GM12878 (cell line): ENCODE measurements at regions not wholly inside any gene's neighbourhood (a gene's known extent, or its start where the extent isn't known, plus 50 kb on each side); places are given as distances from the start of the nearest gene placed in this dataset.

Experiments
- ATAC-seq: fragments of 200-7000 bp; cut with Tn5 transposase; 3 replicates; pipeline ENCODE4 v1.9.1; 2020; ENCODE audit warnings: mild to moderate bottlenecking, moderate library complexity
- BruUV-seq: library from RNA; stranded (reverse); fragments of 400-500 nt; replicated peaks from 2 replicates; lab custom pipeline; 2021; lab: Mats Ljungman, UMichigan
- CTCF ChIA-PET: fragments of 300-600 bp; sonication (Branson Sonifier 250); formaldehyde crosslinking; extraction: SDS; loops from one replicate; lab custom pipeline; 2021; ENCODE audit warnings: inconsistent platforms; lab: Yijun Ruan, JAX
- POLR2A ChIA-PET: fragments of 350-600 bp; formaldehyde crosslinking; extraction: SDS; loops from one replicate; lab custom pipeline; 2021; ENCODE audit warnings: inconsistent platforms; lab: Charles Lee
- RAD21 ChIA-PET: fragments of 300-600 bp; sonication (Branson Sonifier 250); formaldehyde crosslinking; loops from one replicate; lab custom pipeline; 2023; ENCODE audit warnings: antibody characterized with exemption; ENCODE audit not compliant: unreplicated experiment; lab: Charles Lee
- SMC1A ChIA-PET: fragments of 300-600 bp; sonication (Branson Sonifier 250); formaldehyde crosslinking; loops from one replicate; lab custom pipeline; 2023; ENCODE audit not compliant: unreplicated experiment, uncharacterized antibody; lab: Charles Lee
- DNase-seq: peaks from one replicate; pipeline ENCODE4 v3.0.0-alpha.2; 2011; ENCODE audit warnings: low read depth, low spot score
- FAIRE-seq: peaks from 3 replicates; lab custom pipeline; 2011; peaks lifted over from hg19 to GRCh38; lab: Jason Lieb, UNC
- H2AFZ ChIP-seq: 2 replicates; pipeline ENCODE4 v1.6.0; 2011; ENCODE audit warnings: low read depth, low read length, control low read depth; ENCODE audit not compliant: control insufficient read depth
- H3K27ac ChIP-seq: 2 replicates; pipeline ENCODE4 v1.5.1; 2011; ENCODE audit warnings: control low read depth; ENCODE audit not compliant: control insufficient read depth, insufficient read depth
- H3K27me3 ChIP-seq, 2 experiments: replicated peaks in 1 of 2; 2 replicates each; pipeline versions ENCODE4 v1.6.0 to v1.6.1; 2011; ENCODE audit warnings: low read length in 1 of 2; ENCODE audit not compliant: control insufficient read depth in 2 of 2, insufficient read depth in 2 of 2
- H3K36me3 ChIP-seq, 2 experiments: 2 replicates each; pipeline ENCODE4 v1.5.1; 2011; ENCODE audit warnings: low read length in 1 of 2; ENCODE audit not compliant: control insufficient read depth in 2 of 2, insufficient read depth in 2 of 2
- H3K4me1 ChIP-seq: 2 replicates; pipeline ENCODE4 v1.6.1; 2011; ENCODE audit warnings: mild to moderate bottlenecking, low read length, moderate library complexity, mixed read lengths; ENCODE audit not compliant: control insufficient read depth, insufficient read depth
- H3K4me2 ChIP-seq: 2 replicates; pipeline ENCODE4 v1.6.0; 2011; ENCODE audit warnings: control low read depth; ENCODE audit not compliant: control insufficient read depth, insufficient read depth
- H3K4me3 ChIP-seq: fragments of 200-600 bp; sonication (generic); 2 replicates; pipeline ENCODE4 v1.5.1; 2016
- H3K79me2 ChIP-seq: 2 replicates; pipeline ENCODE4 v1.6.0; 2011; ENCODE audit warnings: low read length; ENCODE audit not compliant: control insufficient read depth, insufficient read depth
- H3K9ac ChIP-seq: 2 replicates; pipeline ENCODE4 v1.8.0; 2011; ENCODE audit warnings: low read length, control low read depth, mixed read lengths; ENCODE audit not compliant: control insufficient read depth, insufficient read depth
- H3K9me3 ChIP-seq: replicated peaks from 3 replicates; pipeline ENCODE4 v1.5.1; 2011; ENCODE audit warnings: mild to moderate bottlenecking, low read length; ENCODE audit not compliant: control insufficient read depth, insufficient read depth
- H4K20me1 ChIP-seq: 2 replicates; pipeline ENCODE4 v1.6.0; 2011; ENCODE audit not compliant: control insufficient read depth, insufficient read depth
- BMI1 ChIP-seq: fragments of 450-650 bp; IDR thresholded peaks from 2 replicates; pipeline ENCODE4 v1.6.1; 2016; ENCODE audit warnings: mild to moderate bottlenecking, moderate library complexity, borderline replicate concordance
- CBX3 ChIP-seq: fragments of 200-600 bp; sonication (generic); IDR thresholded peaks from 2 replicates; pipeline ENCODE4 v1.6.1; 2016; ENCODE audit warnings: low read depth, borderline replicate concordance
- EED ChIP-seq: sonication (generic); IDR thresholded peaks from 2 replicates; pipeline ENCODE4 v1.6.1; 2016; ENCODE audit warnings: antibody characterized with exemption, low read depth
- IRF4 ChIP-seq: IDR thresholded peaks from 2 replicates; pipeline ENCODE4 v1.6.1; 2011; ENCODE audit warnings: low read depth, low read length
- JUND ChIP-seq: IDR thresholded peaks from 2 replicates; pipeline ENCODE4 v1.6.1; 2012; ENCODE audit warnings: low read depth, mild to moderate bottlenecking, low read length, improper control_type of control experiment, moderate library complexity
- NR2C1 ChIP-seq: fragments of 450-650 bp; IDR thresholded peaks from 2 replicates; pipeline ENCODE4 v1.6.1; 2017; ENCODE audit warnings: antibody characterized with exemption, mild to moderate bottlenecking, moderate library complexity
- RUNX3 ChIP-seq: IDR thresholded peaks from 2 replicates; pipeline ENCODE4 v1.6.1; 2012; ENCODE audit warnings: low read length, inconsistent platforms
- TAF1 ChIP-seq: IDR thresholded peaks from 2 replicates; pipeline ENCODE4 v1.6.1; 2011; ENCODE audit warnings: mild to moderate bottlenecking, low read depth, low read length, borderline replicate concordance
- WRNIP1 ChIP-seq: IDR thresholded peaks from 2 replicates; pipeline ENCODE4 v1.6.1; 2011; ENCODE audit warnings: low read depth, low read length, improper control_type of control experiment, borderline replicate concordance
- WGBS: methylation state at CpG from one replicate; pipeline ENCODE4 v1.1.6; 2016; ENCODE audit warnings: low lambda C conversion rate; ENCODE audit not compliant: insufficient replicate concordance, insufficient coverage; ENCODE audit errors: missing lambda C conversion rate; 5-methylcytosine and 5-hydroxymethylcytosine counted together
- in situ Hi-C: fragments of 300-500 bp; cut with MboI; formaldehyde crosslinking; loops from 9 replicates; pipeline ENCODE4 v1.14.3; 2018; ENCODE audit warnings: mixed read lengths
- intact Hi-C: fragments of 100-400 bp; cut with micrococcal nuclease; formaldehyde crosslinking; loops from one replicate; pipeline ENCODE4 v1.14.2; 2022; ENCODE audit not compliant: unreplicated experiment
- TF ChIP-seq, protein P1 (sequence below): IDR thresholded peaks from 2 replicates; pipeline ENCODE4 v1.6.1; 2012; ENCODE audit warnings: low read length, inconsistent platforms
- TF ChIP-seq, protein P2 (sequence below): IDR thresholded peaks from 2 replicates; pipeline ENCODE4 v1.6.1; 2012; ENCODE audit warnings: low read depth, low read length, improper control_type of control experiment
- TF ChIP-seq, protein P3 (sequence below): fragments of 450-650 bp; IDR thresholded peaks from 2 replicates; pipeline ENCODE4 v1.6.1; 2017; ENCODE audit warnings: low read depth, mild to moderate bottlenecking, moderate library complexity

DNA sequence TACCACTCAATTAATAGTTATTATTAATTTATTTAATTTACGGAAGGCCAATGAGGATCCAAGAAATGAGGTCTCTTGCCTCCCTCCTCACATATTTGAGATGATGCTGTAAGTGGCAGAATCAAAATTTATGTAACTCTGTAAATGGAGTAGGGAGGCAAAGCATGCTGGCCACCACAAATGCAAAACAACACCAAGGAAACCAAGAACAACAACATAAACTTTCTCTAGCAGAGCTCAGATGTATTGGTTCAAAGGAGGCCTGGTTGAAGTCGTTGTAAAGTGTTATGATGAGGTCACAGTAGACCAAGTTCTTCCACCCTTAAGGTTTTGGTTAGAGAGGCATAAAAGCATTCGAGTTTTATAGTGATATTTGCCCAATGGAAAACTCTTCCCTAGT lies 194.8 kb upstream of the FAT1 start:
- Histone ChIP-seq H3K9me3 (no peaks in the 10 kb centered on the region), H3K4me3 (no peak overlapping the region), H3K36me3 (no peaks in the 10 kb centered on the region), H2AFZ (no peak overlapping the region), H3K4me2 (no peak overlapping the region), H3K79me2 (no peaks in the 10 kb centered on the region), H4K20me1 (no peaks in the 10 kb centered on the region), H3K27ac (no peak overlapping the region), H3K4me1 (no peaks in the 10 kb centered on the region), H3K27me3 (no peaks in the 10 kb centered on the region), H3K9ac (no peak overlapping the region)
- ChIA-PET RAD21 (no interaction called here), SMC1A (no interaction called here), CTCF (no interaction called here), POLR2A (no interaction called here)
- intact Hi-C loops: no loop called here
- 11% methylated on average over 3 of the region's 3 CpGs for WGBS
- TF ChIP-seq TAF1 (no peak), JUND (no peak), NR2C1 (no peak), WRNIP1 (no peak), IRF4 (no peak), BMI1 (no peak), EED (no peak), CBX3 (no peak), RUNX3 (no peak)
- TF ChIP-seq, protein P1, sequence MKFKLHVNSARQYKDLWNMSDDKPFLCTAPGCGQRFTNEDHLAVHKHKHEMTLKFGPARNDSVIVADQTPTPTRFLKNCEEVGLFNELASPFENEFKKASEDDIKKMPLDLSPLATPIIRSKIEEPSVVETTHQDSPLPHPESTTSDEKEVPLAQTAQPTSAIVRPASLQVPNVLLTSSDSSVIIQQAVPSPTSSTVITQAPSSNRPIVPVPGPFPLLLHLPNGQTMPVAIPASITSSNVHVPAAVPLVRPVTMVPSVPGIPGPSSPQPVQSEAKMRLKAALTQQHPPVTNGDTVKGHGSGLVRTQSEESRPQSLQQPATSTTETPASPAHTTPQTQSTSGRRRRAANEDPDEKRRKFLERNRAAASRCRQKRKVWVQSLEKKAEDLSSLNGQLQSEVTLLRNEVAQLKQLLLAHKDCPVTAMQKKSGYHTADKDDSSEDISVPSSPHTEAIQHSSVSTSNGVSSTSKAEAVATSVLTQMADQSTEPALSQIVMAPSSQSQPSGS: no peak
- TF ChIP-seq, protein P2, sequence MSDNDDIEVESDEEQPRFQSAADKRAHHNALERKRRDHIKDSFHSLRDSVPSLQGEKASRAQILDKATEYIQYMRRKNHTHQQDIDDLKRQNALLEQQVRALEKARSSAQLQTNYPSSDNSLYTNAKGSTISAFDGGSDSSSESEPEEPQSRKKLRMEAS: no peak
- TF ChIP-seq, protein P3, sequence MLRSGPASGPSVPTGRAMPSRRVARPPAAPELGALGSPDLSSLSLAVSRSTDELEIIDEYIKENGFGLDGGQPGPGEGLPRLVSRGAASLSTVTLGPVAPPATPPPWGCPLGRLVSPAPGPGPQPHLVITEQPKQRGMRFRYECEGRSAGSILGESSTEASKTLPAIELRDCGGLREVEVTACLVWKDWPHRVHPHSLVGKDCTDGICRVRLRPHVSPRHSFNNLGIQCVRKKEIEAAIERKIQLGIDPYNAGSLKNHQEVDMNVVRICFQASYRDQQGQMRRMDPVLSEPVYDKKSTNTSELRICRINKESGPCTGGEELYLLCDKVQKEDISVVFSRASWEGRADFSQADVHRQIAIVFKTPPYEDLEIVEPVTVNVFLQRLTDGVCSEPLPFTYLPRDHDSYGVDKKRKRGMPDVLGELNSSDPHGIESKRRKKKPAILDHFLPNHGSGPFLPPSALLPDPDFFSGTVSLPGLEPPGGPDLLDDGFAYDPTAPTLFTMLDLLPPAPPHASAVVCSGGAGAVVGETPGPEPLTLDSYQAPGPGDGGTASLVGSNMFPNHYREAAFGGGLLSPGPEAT: no peak
- DNase-seq: no peak
- in situ Hi-C loops: no loop called here
- no peak for FAIRE-seq
- BruUV-seq: no TSS peak
- ATAC-seq: no peak
